GM23248 (cell line): ENCODE measurements at regions not wholly inside any gene's neighbourhood (a gene's known extent, or its start where the extent isn't known, plus 50 kb on each side); places are given as distances from the start of the nearest gene placed in this dataset.
A peak's percentile ranks its signal among the peaks of the same experiment; 100 is the strongest.
"Not testable (repeated sequence)": the region's sequence is repeated elsewhere in the genome, so short reads cannot be mapped to it uniquely, and the experiment has no call there.

Experiments
- DNase-seq: peaks from one replicate; pipeline ENCODE4 v3.0.0-alpha.2; 2015
- H2AFZ ChIP-seq: fragments of 200-600 bp; sonication (generic); 2 replicates; pipeline ENCODE4 v1.6.1; 2016; ENCODE audit warnings: antibody characterized with exemption
- H3F3A ChIP-seq: fragments of 200-600 bp; sonication (generic); 2 replicates; pipeline ENCODE4 v1.6.1; 2016; ENCODE audit warnings: mild to moderate bottlenecking, antibody characterized with exemption, mixed run types; ENCODE audit not compliant: insufficient read depth
- H3K27ac ChIP-seq: fragments of 200-600 bp; sonication (generic); 2 replicates; pipeline ENCODE4 v1.5.1; 2016; ENCODE audit warnings: mild to moderate bottlenecking
- H3K27me3 ChIP-seq: fragments of 200-600 bp; sonication (generic); replicated peaks from 2 replicates; pipeline ENCODE4 v1.6.1; 2016; ENCODE audit warnings: mild to moderate bottlenecking; ENCODE audit not compliant: insufficient read depth
- H3K36me3 ChIP-seq: fragments of 200-600 bp; sonication (generic); 2 replicates; pipeline ENCODE4 v1.6.1; 2016; ENCODE audit warnings: low read depth, mild to moderate bottlenecking
- H3K4me1 ChIP-seq: fragments of 200-600 bp; sonication (generic); 2 replicates; pipeline ENCODE4 v1.6.1; 2016; ENCODE audit warnings: mild to moderate bottlenecking; ENCODE audit not compliant: insufficient read depth
- H3K4me2 ChIP-seq: fragments of 200-600 bp; sonication (generic); one replicate; pipeline ENCODE4 v1.6.1; 2016; ENCODE audit warnings: mild to moderate bottlenecking; ENCODE audit not compliant: unreplicated experiment
- H3K4me3 ChIP-seq: fragments of 200-600 bp; sonication (generic); 2 replicates; pipeline ENCODE4 v1.5.1; 2016; ENCODE audit warnings: mild to moderate bottlenecking
- H3K79me2 ChIP-seq: fragments of 200-600 bp; sonication (generic); 2 replicates; pipeline ENCODE4 v1.6.1; 2016; ENCODE audit warnings: mild to moderate bottlenecking; ENCODE audit not compliant: insufficient read depth
- H3K9ac ChIP-seq: fragments of 200-600 bp; sonication (generic); 2 replicates; pipeline ENCODE4 v1.6.1; 2016; ENCODE audit warnings: mild to moderate bottlenecking
- H3K9me2 ChIP-seq: fragments of 200-600 bp; sonication (generic); 2 replicates; pipeline ENCODE4 v1.6.1; 2016; ENCODE audit warnings: mixed run types, mild to moderate bottlenecking, moderate library complexity; ENCODE audit not compliant: insufficient read depth
- H3K9me3 ChIP-seq: fragments of 200-600 bp; sonication (generic); one replicate; pipeline ENCODE4 v1.6.1; 2017; ENCODE audit warnings: low read depth
- H4K20me1 ChIP-seq: fragments of 200-600 bp; sonication (generic); 2 replicates; pipeline ENCODE4 v1.6.0; 2016; ENCODE audit not compliant: insufficient read depth
- EZH2 ChIP-seq: fragments of 200-600 bp; sonication (generic); IDR thresholded peaks from 2 replicates; pipeline ENCODE4 v1.6.1; 2018; ENCODE audit warnings: antibody characterized with exemption, mild to moderate bottlenecking; ENCODE audit not compliant: insufficient read depth, poor library complexity, severe bottlenecking
- EZH2phosphoT487 ChIP-seq: fragments of 200-600 bp; sonication (generic); IDR thresholded peaks from 2 replicates; pipeline ENCODE4 v1.6.1; 2018; ENCODE audit warnings: antibody characterized with exemption, moderate library complexity, mild to moderate bottlenecking, low read depth; ENCODE audit not compliant: insufficient read depth
- WGBS, 2 experiments: methylation state at CpG; one replicate each; pipeline ENCODE4 v1.1.6; 2015 to 2017; ENCODE audit warnings: low lambda C conversion rate in 2 of 2, low coverage in 1 of 2; ENCODE audit errors: missing lambda C conversion rate in 2 of 2; 5-methylcytosine and 5-hydroxymethylcytosine counted together
- in situ Hi-C: fragments of 300-500 bp; cut with MboI; formaldehyde crosslinking; loops from 2 replicates; pipeline ENCODE4 v1.15.0; 2020

DNA sequence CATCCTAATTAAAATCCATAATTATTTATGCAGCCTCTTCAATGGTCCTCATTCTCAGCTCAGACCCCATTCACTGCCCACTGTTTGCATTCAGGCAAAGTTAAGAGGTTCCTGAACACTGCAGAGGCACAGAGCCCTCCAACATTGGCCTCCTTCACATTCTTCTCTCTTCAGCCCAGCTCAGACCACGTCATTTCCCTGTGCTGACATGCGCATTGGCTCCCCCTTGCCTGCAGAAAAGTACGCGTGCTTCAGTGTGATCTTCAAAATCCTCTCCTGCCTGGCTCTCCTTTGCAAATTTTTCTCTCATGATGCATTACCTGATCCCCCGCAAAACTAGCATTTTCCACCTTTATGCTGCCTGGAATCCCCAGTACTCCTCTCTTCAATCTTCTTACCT, 552.3 kb downstream of the NTRK3 start:
- Histone ChIP-seq H3K79me2 (no peaks in the 10 kb centered on the region), H3K4me2 (no peak overlapping the region), H3K27me3 (peaks cover 5% of the 10 kb centered on the region; the same call in 1 of the 2 replicates), H3K4me3 (no peak overlapping the region), H3K9ac (no peak overlapping the region), H3K9me2 (no peaks in the 10 kb centered on the region), H3K36me3 (no peaks in the 10 kb centered on the region), H2AFZ (no peak overlapping the region), H3K27ac (no peak overlapping the region), H3F3A (no peaks in the 10 kb centered on the region), H3K9me3 (no peaks in the 10 kb centered on the region), H3K4me1 (no peaks in the 10 kb centered on the region), H4K20me1 (no peaks in the 10 kb centered on the region)
- in situ Hi-C loops: no loop called here
- TF ChIP-seq EZH2 (no peak), EZH2phosphoT487 (no peak)
- DNase-seq: peak; percentile 14
- 41 to 44% methylated on average over 5 of the region's 5 CpGs for WGBS, 2 experiments

DNA sequence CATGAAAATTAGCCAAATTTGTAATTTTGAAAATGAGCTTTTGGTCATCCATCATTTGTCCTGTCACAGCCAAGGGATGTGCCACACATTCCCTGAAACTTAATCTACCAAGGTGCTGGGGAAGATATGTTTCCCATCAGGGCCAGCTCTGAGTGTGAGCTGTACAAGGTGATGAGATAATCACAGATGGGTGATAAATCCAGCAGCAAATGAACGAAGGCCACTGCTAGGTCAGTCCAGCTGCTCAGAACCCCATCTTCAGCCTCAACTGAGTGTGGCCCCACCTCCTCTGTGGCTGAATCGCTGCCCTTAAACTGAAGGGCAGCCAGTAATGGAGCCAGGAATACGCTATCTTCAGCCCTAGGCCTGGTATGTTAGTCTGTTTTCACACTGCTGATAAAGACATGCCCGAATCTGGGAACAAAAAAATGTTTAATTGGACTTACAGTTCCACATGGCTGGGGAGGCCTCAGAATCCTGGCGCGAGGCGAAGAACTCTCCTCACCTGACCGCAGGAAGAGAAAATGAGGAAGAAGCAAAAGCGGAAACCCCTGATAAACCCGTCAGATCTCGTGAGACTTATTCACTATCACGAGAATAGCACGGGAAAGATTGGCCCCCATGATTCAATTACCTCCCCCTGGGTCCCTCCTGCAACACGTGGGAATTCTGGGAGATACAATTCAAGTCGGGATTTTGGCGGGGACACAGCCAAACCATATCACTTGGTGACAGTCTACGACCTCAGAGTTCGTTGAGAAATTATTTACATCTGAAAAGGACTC, 553.0 kb downstream of the NTRK3 start:
- H3K4me2 ChIP-seq: no peak overlapping the region
- no peaks in the 10 kb centered on the region for H3K79me2 ChIP-seq
- no peak overlapping the region for H3K4me3 ChIP-seq
- no peaks in the 10 kb centered on the region for H3K36me3 ChIP-seq
- no peak overlapping the region for H2AFZ ChIP-seq
- H3K9me3 ChIP-seq: no peaks in the 10 kb centered on the region
- no peak for DNase-seq
- H3K27me3 ChIP-seq: peaks cover 7% of the 10 kb centered on the region; the same call in 1 of the 2 replicates
- no peaks in the 10 kb centered on the region for H4K20me1 ChIP-seq
- H3K27ac ChIP-seq: no peak overlapping the region
- H3K9ac ChIP-seq: no peak overlapping the region
- TF ChIP-seq EZH2phosphoT487: no peak
- TF ChIP-seq EZH2: no peak
- WGBS, 2 experiments: 53 to 55% methylated on average over 18 of the region's 18 CpGs
- in situ Hi-C loops: no loop called here
- H3K9me2 ChIP-seq: no peaks in the 10 kb centered on the region
- no peaks in the 10 kb centered on the region for H3F3A ChIP-seq
- H3K4me1 ChIP-seq: no peaks in the 10 kb centered on the region

DNA sequence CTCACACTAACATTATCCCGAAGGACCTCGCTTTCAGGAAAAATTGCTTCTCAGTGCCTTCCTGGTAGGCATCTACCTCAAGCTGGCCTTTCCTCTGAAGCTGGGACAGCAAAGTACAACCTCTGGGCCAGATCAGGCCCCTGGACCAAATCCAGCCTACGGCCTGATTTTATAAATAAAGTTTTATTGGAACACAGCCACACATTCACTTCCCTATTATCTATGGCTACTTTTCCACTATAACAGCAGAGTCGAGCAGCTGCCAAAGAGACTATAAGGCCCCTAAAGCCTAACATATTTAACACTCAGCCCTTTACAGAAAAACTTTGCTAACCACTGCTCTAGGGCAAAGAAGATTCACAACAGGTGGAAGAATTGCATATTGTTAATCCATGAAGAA, 554.3 kb downstream of the NTRK3 start:
- no peaks in the 10 kb centered on the region for H3F3A ChIP-seq
- in situ Hi-C loops: no loop called here
- TF ChIP-seq EZH2: no peak
- no peak for TF ChIP-seq EZH2phosphoT487

DNA sequence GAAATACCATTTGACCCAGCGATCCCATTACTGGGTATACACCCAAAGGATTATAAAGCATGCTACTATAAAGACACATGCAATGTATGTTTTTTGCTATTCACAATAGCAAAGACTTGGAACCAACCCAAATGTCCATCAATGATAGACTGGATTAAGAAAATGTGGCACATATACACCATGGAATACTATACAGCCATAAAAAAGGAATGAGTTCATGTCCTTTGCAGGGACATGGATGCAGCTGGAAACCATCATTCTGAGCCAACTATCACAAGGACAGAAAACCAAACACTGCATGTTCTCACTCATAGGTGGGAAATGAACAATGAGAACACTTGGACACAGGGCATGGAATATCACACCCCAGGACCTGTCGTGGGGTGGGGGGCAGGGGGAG, 558.1 kb downstream of the NTRK3 start:
- H3K9me3 ChIP-seq, H2AFZ ChIP-seq, H4K20me1 ChIP-seq, H3K79me2 ChIP-seq, H3K27ac ChIP-seq, DNase-seq, H3K4me3 ChIP-seq, H3K36me3 ChIP-seq, H3K4me1 ChIP-seq, H3K9ac ChIP-seq, H3K4me2 ChIP-seq, in situ Hi-C loops, H3K27me3 ChIP-seq, H3K9me2 ChIP-seq, H3F3A ChIP-seq: not testable (repeated sequence)
- WGBS, 2 experiments: 15 to 17% methylated on average over 2 of the region's 2 CpGs

More for the DNA sequence above, 554.3 kb downstream of the NTRK3 start:
- no peak for DNase-seq
- H3K4me1 ChIP-seq: no peaks in the 10 kb centered on the region
- H3K36me3 ChIP-seq: no peaks in the 10 kb centered on the region
- H3K9ac ChIP-seq: no peak overlapping the region
- no peaks in the 10 kb centered on the region for H3K9me2 ChIP-seq
- no peaks in the 10 kb centered on the region for H3K79me2 ChIP-seq
- H3K4me2 ChIP-seq: no peak overlapping the region
- H3K4me3 ChIP-seq: no peak overlapping the region
- H2AFZ ChIP-seq: no peak overlapping the region
- H3K27me3 ChIP-seq: peaks cover 7% of the 10 kb centered on the region; the same call in 1 of the 2 replicates
- H4K20me1 ChIP-seq: no peaks in the 10 kb centered on the region
- no peaks in the 10 kb centered on the region for H3K9me3 ChIP-seq
- H3K27ac ChIP-seq: no peak overlapping the region
- 51 to 53% methylated on average over 4 of the region's 4 CpGs for WGBS, 2 experiments
